Hepatocyte (in vitro differentiated cells): ENCODE measurements at regions not wholly inside any gene's neighbourhood (a gene's known extent, or its start where the extent isn't known, plus 50 kb on each side); places are given as distances from the start of the nearest gene placed in this dataset.

Experiments
- DNase-seq: peaks from one replicate; pipeline ENCODE4 v3.0.0-alpha.2; 2016; ENCODE audit warnings: low spot score
- H2AFZ ChIP-seq: fragments of 200-600 bp; sonication (generic); 2 replicates; pipeline ENCODE4 v1.6.0; 2016; ENCODE audit warnings: antibody characterized with exemption, mild to moderate bottlenecking
- H3K27ac ChIP-seq: fragments of 200-600 bp; sonication (generic); 2 replicates; pipeline ENCODE4 v1.5.1; 2016; ENCODE audit warnings: mild to moderate bottlenecking
- H3K27me3 ChIP-seq: fragments of 200-600 bp; sonication (generic); 2 replicates; pipeline ENCODE4 v1.6.1; 2016
- H3K36me3 ChIP-seq: fragments of 200-600 bp; sonication (generic); replicated peaks from 2 replicates; pipeline ENCODE4 v1.5.1; 2016; ENCODE audit warnings: low read depth; ENCODE audit not compliant: insufficient read depth
- H3K4me1 ChIP-seq: fragments of 200-600 bp; sonication (generic); 2 replicates; pipeline ENCODE4 v1.5.1; 2016; ENCODE audit warnings: mild to moderate bottlenecking, moderate library complexity; ENCODE audit not compliant: insufficient read depth
- H3K4me2 ChIP-seq: fragments of 200-600 bp; sonication (generic); 2 replicates; pipeline ENCODE4 v1.6.0; 2016
- H3K4me3 ChIP-seq: fragments of 200-600 bp; sonication (generic); 2 replicates; pipeline ENCODE4 v1.5.1; 2016; ENCODE audit warnings: mild to moderate bottlenecking
- H3K79me2 ChIP-seq: fragments of 200-600 bp; sonication (generic); 2 replicates; pipeline ENCODE4 v1.6.0; 2017; ENCODE audit warnings: mild to moderate bottlenecking
- H3K9me2 ChIP-seq: fragments of 200-600 bp; sonication (generic); replicated peaks from 2 replicates; pipeline ENCODE4 v1.6.0; 2017; ENCODE audit warnings: mild to moderate bottlenecking; ENCODE audit not compliant: insufficient read depth
- H3K9me3 ChIP-seq: fragments of 200-600 bp; sonication (generic); 2 replicates; pipeline ENCODE4 v1.5.1; 2016; ENCODE audit warnings: low read depth, mild to moderate bottlenecking
- H4K20me1 ChIP-seq: fragments of 200-600 bp; sonication (generic); 2 replicates; pipeline ENCODE4 v1.6.0; 2016; ENCODE audit warnings: mild to moderate bottlenecking; ENCODE audit not compliant: insufficient read depth, poor library complexity, severe bottlenecking
- CTCF ChIP-seq: fragments of 200-600 bp; sonication (generic); IDR thresholded peaks from 2 replicates; pipeline ENCODE4 v1.5.1; 2016; ENCODE audit warnings: antibody characterized with exemption, mild to moderate bottlenecking; ENCODE audit not compliant: poor library complexity
- EZH2 ChIP-seq: fragments of 200-600 bp; sonication (generic); IDR thresholded peaks from 2 replicates; pipeline ENCODE4 v1.6.1; 2016; ENCODE audit warnings: antibody characterized with exemption, mild to moderate bottlenecking, borderline replicate concordance
- EZH2phosphoT487 ChIP-seq: fragments of 200-600 bp; sonication (generic); IDR thresholded peaks from one replicate; pipeline ENCODE4 v1.6.1; 2018; ENCODE audit warnings: antibody characterized with exemption, mild to moderate bottlenecking, low read depth, moderate library complexity; ENCODE audit not compliant: unreplicated experiment, severe bottlenecking
- WGBS: methylation state at CpG from one replicate; pipeline ENCODE4 v1.1.6; 2016; ENCODE audit warnings: low lambda C conversion rate; ENCODE audit errors: missing lambda C conversion rate; 5-methylcytosine and 5-hydroxymethylcytosine counted together

- DNase-seq, result no peak
- H3K9me3 ChIP-seq, result no peaks in the 10 kb centered on the region
- TF ChIP-seq CTCF (no peak), EZH2phosphoT487 (no peak), EZH2 (no peak)
- no peak overlapping the region for H3K27ac ChIP-seq
- H3K36me3 ChIP-seq, result no peaks in the 10 kb centered on the region
- H3K9me2 ChIP-seq, result no peaks in the 10 kb centered on the region
- H2AFZ ChIP-seq, result no peak overlapping the region
- H3K4me3 ChIP-seq, result no peak overlapping the region
- no peaks in the 10 kb centered on the region for H4K20me1 ChIP-seq
- no peaks in the 10 kb centered on the region for H3K79me2 ChIP-seq
- no peak overlapping the region for H3K4me2 ChIP-seq
- 70% methylated on average over 2 of the region's 2 CpGs for WGBS
- no peaks in the 10 kb centered on the region for H3K4me1 ChIP-seq
- no peaks in the 10 kb centered on the region for H3K27me3 ChIP-seq
Observed at GRCh38 chr1:81592233-81592632, 208.5 kb upstream of the ADGRL2 start.

- TF ChIP-seq CTCF (no peak), EZH2 (no peak), EZH2phosphoT487 (no peak)
- no peaks in the 10 kb centered on the region for H3K27me3 ChIP-seq
- WGBS, result 82% methylated on average over 5 of the region's 5 CpGs
- no peak overlapping the region for H2AFZ ChIP-seq
- H3K4me1 ChIP-seq, result no peaks in the 10 kb centered on the region
- no peaks in the 10 kb centered on the region for H3K9me3 ChIP-seq
- H3K9me2 ChIP-seq, result no peaks in the 10 kb centered on the region
- no peak for DNase-seq
- no peak overlapping the region for H3K27ac ChIP-seq
- H3K4me2 ChIP-seq, result no peak overlapping the region
- no peak overlapping the region for H3K4me3 ChIP-seq
- H3K36me3 ChIP-seq, result no peaks in the 10 kb centered on the region
- no peaks in the 10 kb centered on the region for H4K20me1 ChIP-seq
- H3K79me2 ChIP-seq, result no peaks in the 10 kb centered on the region
Observed at GRCh38 chr1:81590171-81590570, 210.6 kb upstream of the ADGRL2 start.

- Histone ChIP-seq H3K4me3 (no peak overlapping the region), H4K20me1 (no peaks in the 10 kb centered on the region), H3K79me2 (no peaks in the 10 kb centered on the region), H2AFZ (no peak overlapping the region), H3K36me3 (no peaks in the 10 kb centered on the region), H3K4me1 (no peaks in the 10 kb centered on the region), H3K27me3 (no peaks in the 10 kb centered on the region), H3K4me2 (no peak overlapping the region), H3K27ac (no peak overlapping the region), H3K9me3 (no peaks in the 10 kb centered on the region), H3K9me2 (no peaks in the 10 kb centered on the region)
- TF ChIP-seq EZH2, result no peak
- TF ChIP-seq EZH2phosphoT487, result no peak
- no peak for TF ChIP-seq CTCF
- DNase-seq, result no peak
- 90% methylated on average over 3 of the region's 3 CpGs for WGBS
Observed at GRCh38 chr1:81588149-81588548, 212.6 kb upstream of the ADGRL2 start.

- Histone ChIP-seq H3K4me2 (no peak overlapping the region), H3K9me3 (no peaks in the 10 kb centered on the region), H3K79me2 (no peaks in the 10 kb centered on the region), H3K27me3 (no peaks in the 10 kb centered on the region), H3K36me3 (no peaks in the 10 kb centered on the region), H3K27ac (no peak overlapping the region), H3K4me1 (peaks cover 4% of the 10 kb centered on the region), H4K20me1 (no peaks in the 10 kb centered on the region), H3K9me2 (no peaks in the 10 kb centered on the region), H2AFZ (no peak overlapping the region), H3K4me3 (no peak overlapping the region)
- WGBS, result 70% methylated on average over 2 of the region's 2 CpGs
- TF ChIP-seq EZH2phosphoT487 (no peak), CTCF (no peak), EZH2 (no peak)
- no peak for DNase-seq
Observed at GRCh38 chr1:81587426-81587825, 213.3 kb upstream of the ADGRL2 start.
